BLaER1 (cell line): ENCODE measurements at regions not wholly inside any gene's neighbourhood (a gene's known extent, or its start where the extent isn't known, plus 50 kb on each side); places are given as distances from the start of the nearest gene placed in this dataset.

Experiments
- H3K27ac ChIP-seq: shearing (Covaris generic); formaldehyde crosslinking; 2 replicates; pipeline ENCODE4 v1.8.1; 2022
- H3K27me3 ChIP-seq: shearing (Covaris generic); formaldehyde crosslinking; 2 replicates; pipeline ENCODE4 v1.8.1; 2022
- H3K36me3 ChIP-seq: shearing (Covaris generic); formaldehyde crosslinking; 2 replicates; pipeline ENCODE4 v1.8.1; 2022
- H3K4me1 ChIP-seq: shearing (Covaris generic); formaldehyde crosslinking; 2 replicates; pipeline ENCODE4 v1.8.1; 2022
- H3K4me2 ChIP-seq: shearing (Covaris generic); formaldehyde crosslinking; 2 replicates; pipeline ENCODE4 v1.8.1; 2022
- H3K4me3 ChIP-seq: shearing (Covaris generic); formaldehyde crosslinking; 2 replicates; pipeline ENCODE4 v1.8.1; 2022
- H3K9ac ChIP-seq: shearing (Covaris generic); formaldehyde crosslinking; 2 replicates; pipeline ENCODE4 v1.8.1; 2022
- H3K9me3 ChIP-seq: shearing (Covaris generic); formaldehyde crosslinking; 2 replicates; pipeline ENCODE4 v1.8.1; 2022
- H4K20me1 ChIP-seq: shearing (Covaris generic); formaldehyde crosslinking; 2 replicates; pipeline ENCODE4 v1.8.1; 2022
- Cebpa-rat ChIP-seq: shearing (Covaris generic); IDR thresholded peaks from 2 replicates; pipeline ENCODE4 v1.8.1; 2022

GRCh38 chr3:127139601-127140500, 53.1 kb upstream of the PRR23E start:
- no peak overlapping the region for H3K4me2 ChIP-seq
- no peaks in the 10 kb centered on the region for H3K9me3 ChIP-seq
- 0 out of 2 replicates have a peak, but pooled peaks cover 6% of the 10 kb centered on the region for H4K20me1 ChIP-seq
- no peak for TF ChIP-seq Cebpa-rat
- H3K4me1 ChIP-seq: no peaks in the 10 kb centered on the region
- no peak overlapping the region for H3K27ac ChIP-seq
- peaks cover 14% of the 10 kb centered on the region for H3K27me3 ChIP-seq
- no peak overlapping the region for H3K9ac ChIP-seq
- no peak overlapping the region for H3K4me3 ChIP-seq
- H3K36me3 ChIP-seq: no peaks in the 10 kb centered on the region

GRCh38 chr3:127140501-127141460, 52.1 kb upstream of the PRR23E start:
- H3K4me1 ChIP-seq: no peaks in the 10 kb centered on the region
- no peak for TF ChIP-seq Cebpa-rat
- no peaks in the 10 kb centered on the region for H3K9me3 ChIP-seq
- H3K9ac ChIP-seq: no peak overlapping the region
- no peak overlapping the region for H3K4me3 ChIP-seq
- peaks cover 7% of the 10 kb centered on the region for H3K27me3 ChIP-seq
- H4K20me1 ChIP-seq: 0 out of 2 replicates have a peak, but pooled peaks cover 6% of the 10 kb centered on the region
- H3K27ac ChIP-seq: no peak overlapping the region
- no peak overlapping the region for H3K4me2 ChIP-seq
- H3K36me3 ChIP-seq: no peaks in the 10 kb centered on the region

GRCh38 chr3:127141921-127142730, 50.8 kb upstream of the PRR23E start:
- TF ChIP-seq Cebpa-rat: no peak
- H3K27ac ChIP-seq: no peak overlapping the region
- H3K4me2 ChIP-seq: no peak overlapping the region
- H3K27me3 ChIP-seq: no peaks in the 10 kb centered on the region
- no peak overlapping the region for H3K9ac ChIP-seq
- no peaks in the 10 kb centered on the region for H3K36me3 ChIP-seq
- H3K9me3 ChIP-seq: no peaks in the 10 kb centered on the region
- H3K4me1 ChIP-seq: no peaks in the 10 kb centered on the region
- H4K20me1 ChIP-seq: no peaks in the 10 kb centered on the region
- no peak overlapping the region for H3K4me3 ChIP-seq
